Spleen (tissue), 7 donors: ENCODE measurements at regions not wholly inside any gene's neighbourhood (a gene's known extent, or its start where the extent isn't known, plus 50 kb on each side); places are given as distances from the start of the nearest gene placed in this dataset.

Experiments used
- CTCF ChIP-seq, 11 experiments: fragments of 200-600 bp in 7 of 11; fragments of 450-650 bp in 4 of 11; sonication (generic) in 4 of 11; IDR thresholded peaks in 8 of 11; conservative IDR thresholded peaks in 3 of 11; 1 replicate in 7 of 11; 2 replicates in 4 of 11; pipeline versions ENCODE4 v1.4.0 to v1.8.0; 2016 to 2021; ENCODE audit warnings: antibody characterized with exemption in 11 of 11, inconsistent platforms in 4 of 11, mild to moderate bottlenecking in 1 of 11
- POLR2AphosphoS5 ChIP-seq, 3 donors: sonication (generic); formaldehyde crosslinking; IDR thresholded peaks; one replicate each; pipeline ENCODE4 v1.5.1; 2017; ENCODE audit warnings: antibody characterized with exemption in 3 of 3
- donor health status: DM: no; HTN: no; CAD: no; lungs with moderate emphysema.
- donor health status: DM: no; HTN: no; CAD: no.
- donor health status: DM: no; HTN: no; CAD: no.

DNA sequence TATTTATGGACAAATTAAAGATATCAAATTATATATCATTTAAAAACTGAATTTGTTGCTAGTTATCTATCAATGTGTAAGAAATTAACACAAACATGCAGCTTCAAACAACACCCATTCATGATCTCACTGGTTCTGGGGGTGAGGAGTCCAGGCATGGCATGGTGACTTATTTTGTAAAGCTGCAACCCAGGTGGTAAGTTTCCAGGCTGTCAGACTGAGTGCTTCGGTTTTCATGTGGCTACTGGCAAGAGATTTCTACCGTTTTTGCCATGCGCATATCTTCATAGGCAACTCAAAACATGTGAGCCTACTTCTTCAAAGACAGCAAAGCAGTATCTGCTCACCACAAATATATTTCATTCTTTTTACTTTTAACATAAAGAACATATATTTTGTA, 364.3 kb upstream of the BCHE start:
- TF ChIP-seq POLR2AphosphoS5 (IDR thresholded peaks at IDR 0.05) (no peak), CTCF (IDR thresholded peaks at IDR 0.05 in 8 of 11, conservative IDR thresholded peaks at IDR 0.05 in 3 of 11) (no peak)
